ENCODE measurements at regions not wholly inside any gene's neighbourhood (a gene's known extent, or its start where the extent isn't known, plus 50 kb on each side); places are given as distances from the start of the nearest gene placed in this dataset.
"Not testable (repeated sequence)": the region's sequence is repeated elsewhere in the genome, so short reads cannot be mapped to it uniquely, and the experiment has no call there.

DNA sequence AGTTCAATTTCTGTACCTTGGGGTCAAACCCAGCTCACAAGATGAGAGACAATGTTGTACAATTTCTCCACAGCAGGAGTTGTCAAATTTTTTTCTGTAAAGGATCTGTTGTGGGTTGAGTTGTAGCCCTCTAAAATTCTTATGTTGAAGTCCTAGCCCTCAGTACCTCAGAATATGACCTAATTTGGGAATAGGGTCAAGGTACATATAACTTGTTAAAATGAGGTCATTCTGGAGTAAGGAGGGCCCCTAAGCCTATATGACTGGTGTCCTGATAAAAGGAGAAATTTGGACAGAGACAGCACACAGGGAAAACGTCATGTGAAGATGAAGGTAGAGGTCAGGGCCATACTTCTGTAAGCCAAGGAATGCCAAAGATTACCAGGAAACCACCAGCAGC lies 264.9 kb downstream of the TTC8 start:
- no peak for DNase-seq (ENCODE audit: low spot score)
- in situ Hi-C loops (cut with MboI; ENCODE audit: low sequenced_read_pairs, unreplicated experiment), result no loop called here
- TF ChIP-seq CTCF (IDR thresholded peaks at IDR 0.05; ENCODE audit: borderline replicate concordance, control extremely low read depth, extremely low read depth, insufficient read depth, missing control alignments), result no peak

DNA sequence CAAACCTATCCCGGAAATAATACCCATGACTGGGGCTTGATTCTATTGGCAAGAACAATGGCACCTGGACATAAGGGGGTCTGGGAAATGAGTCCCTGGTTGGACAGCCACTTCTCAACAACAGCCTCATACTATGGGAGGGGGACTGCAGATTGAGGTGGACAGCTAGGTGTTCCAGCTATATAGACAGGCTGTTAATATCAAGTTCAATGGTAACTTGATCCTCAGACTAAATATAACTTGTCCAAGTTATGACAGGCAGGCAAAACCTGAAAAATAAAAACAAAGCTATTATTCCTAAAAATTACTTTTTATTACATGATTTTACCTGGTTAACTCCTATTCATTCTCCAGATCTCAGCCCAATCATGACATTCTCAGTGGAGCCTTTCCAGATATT lies 267.3 kb downstream of the TTC8 start:
- TF ChIP-seq CTCF (IDR thresholded peaks at IDR 0.05; ENCODE audit: borderline replicate concordance, control extremely low read depth, extremely low read depth, insufficient read depth, missing control alignments), result no peak
- in situ Hi-C loops (cut with MboI; ENCODE audit: low sequenced_read_pairs, unreplicated experiment), result no loop called here
- no peak for DNase-seq (ENCODE audit: low spot score)

GRCh38 chr14:89093083-89093730 lies 268.8 kb downstream of the TTC8 start:
- DNase-seq (ENCODE audit: low spot score), result no peak
- in situ Hi-C loops (cut with MboI; ENCODE audit: low sequenced_read_pairs, unreplicated experiment), result no loop called here
- no peak for TF ChIP-seq CTCF (IDR thresholded peaks at IDR 0.05; ENCODE audit: borderline replicate concordance, control extremely low read depth, extremely low read depth, insufficient read depth, missing control alignments)

GRCh38 chr14:89095036-89095435 lies 270.6 kb downstream of the TTC8 start:
- no peak for DNase-seq (ENCODE audit: low spot score)
- TF ChIP-seq CTCF (IDR thresholded peaks at IDR 0.05; ENCODE audit: borderline replicate concordance, control extremely low read depth, extremely low read depth, insufficient read depth, missing control alignments), result no peak
- in situ Hi-C loops (cut with MboI; ENCODE audit: low sequenced_read_pairs, unreplicated experiment), result no loop called here

- no peak for DNase-seq (ENCODE audit: low spot score)
- in situ Hi-C loops (cut with MboI; ENCODE audit: low sequenced_read_pairs, unreplicated experiment), result no loop called here
- no peak for TF ChIP-seq CTCF (IDR thresholded peaks at IDR 0.05; ENCODE audit: borderline replicate concordance, control extremely low read depth, extremely low read depth, insufficient read depth, missing control alignments)
Observed at GRCh38 chr14:89096946-89097345, 272.5 kb downstream of the TTC8 start.

DNA sequence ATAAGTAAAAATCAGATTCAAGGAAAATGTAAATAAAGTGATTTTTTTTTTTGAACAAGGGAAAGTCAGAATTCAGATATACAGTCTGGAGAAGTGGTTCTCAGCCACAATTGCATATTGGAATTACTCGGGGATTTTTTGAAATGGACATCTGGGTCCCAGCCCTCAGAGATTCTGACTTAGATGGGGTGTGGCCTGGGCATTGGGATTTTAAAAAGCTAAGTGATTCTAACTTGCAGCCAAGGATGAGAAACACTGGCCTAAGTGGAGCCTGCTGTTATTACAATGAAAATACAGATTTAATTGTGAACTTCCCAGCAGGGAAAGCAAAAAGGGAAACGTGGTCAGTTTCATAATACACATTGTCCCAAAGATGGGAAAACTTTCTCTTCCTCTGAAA lies 273.8 kb downstream of the TTC8 start:
- DNase-seq (ENCODE audit: low spot score), result no peak
- in situ Hi-C loops (cut with MboI; ENCODE audit: low sequenced_read_pairs, unreplicated experiment), result no loop called here
- no peak for TF ChIP-seq CTCF (IDR thresholded peaks at IDR 0.05; ENCODE audit: borderline replicate concordance, control extremely low read depth, extremely low read depth, insufficient read depth, missing control alignments)

GRCh38 chr14:89104171-89104817 lies 279.8 kb downstream of the TTC8 start:
- in situ Hi-C loops (cut with MboI; ENCODE audit: low sequenced_read_pairs, unreplicated experiment); DNase-seq (ENCODE audit: low spot score): not testable (repeated sequence)

DNA sequence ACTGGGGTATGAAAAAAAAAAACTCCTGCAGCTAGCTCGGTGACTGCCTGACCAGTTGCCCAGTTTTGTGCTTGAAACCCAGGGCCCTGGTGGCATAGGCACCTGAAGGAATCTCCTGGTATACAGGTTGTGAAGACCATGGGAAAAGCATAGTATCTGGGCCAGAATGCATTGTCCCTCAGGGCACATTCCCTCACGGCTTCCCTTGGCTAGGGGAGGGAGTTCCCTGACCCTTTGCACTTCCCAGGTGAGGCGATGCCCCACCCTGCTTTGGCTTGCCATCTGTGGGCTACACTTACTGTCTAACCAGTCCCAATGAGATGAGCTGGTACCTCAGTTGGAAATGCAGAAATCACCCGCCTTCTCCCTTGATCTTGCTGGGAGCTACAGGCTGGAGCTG lies 280.4 kb downstream of the TTC8 start:
- DNase-seq (ENCODE audit: low spot score); in situ Hi-C loops (cut with MboI; ENCODE audit: low sequenced_read_pairs, unreplicated experiment): not testable (repeated sequence)

All from GM13976 (cell line).